ENCODE measurements at regions not wholly inside any gene's neighbourhood (a gene's known extent, or its start where the extent isn't known, plus 50 kb on each side); places are given as distances from the start of the nearest gene placed in this dataset.

DNA sequence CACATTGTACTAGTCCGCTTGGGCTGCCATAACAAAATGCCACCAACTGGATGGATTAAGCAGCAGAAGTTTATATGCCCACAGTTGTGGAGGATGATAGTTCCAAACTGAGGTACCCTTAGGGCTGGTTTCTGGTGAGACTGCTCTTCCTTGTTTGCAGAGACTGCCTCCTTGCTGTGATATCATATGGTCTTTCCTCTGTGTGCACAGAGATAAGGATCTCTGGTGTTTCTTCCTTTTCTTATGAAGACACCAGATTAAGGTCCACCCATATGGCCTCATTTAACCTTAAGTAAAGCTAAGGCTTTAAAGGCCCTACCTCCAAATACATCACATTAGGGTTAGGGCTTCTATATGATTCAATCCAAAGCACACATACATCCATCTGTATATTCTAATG is 738.2 kb upstream of the GCFC2 start:
- no peak for DNase-seq (ENCODE audit: low read depth)
- TF ChIP-seq CTCF (IDR thresholded peaks at IDR 0.05; ENCODE audit: insufficient read depth, low read depth, low read length): no peak

GRCh38 chr2:76447294-76447693 is 736.6 kb upstream of the GCFC2 start:
- DNase-seq (ENCODE audit: low read depth): no peak
- no peak for TF ChIP-seq CTCF (IDR thresholded peaks at IDR 0.05; ENCODE audit: insufficient read depth, low read depth, low read length)
- no peak overlapping the region for H3K4me3 ChIP-seq (ENCODE audit: low read depth, low read length)

More for the DNA sequence above, 738.2 kb upstream of the GCFC2 start:
- no peak overlapping the region for H3K4me3 ChIP-seq (ENCODE audit: low read depth, low read length)

DNA sequence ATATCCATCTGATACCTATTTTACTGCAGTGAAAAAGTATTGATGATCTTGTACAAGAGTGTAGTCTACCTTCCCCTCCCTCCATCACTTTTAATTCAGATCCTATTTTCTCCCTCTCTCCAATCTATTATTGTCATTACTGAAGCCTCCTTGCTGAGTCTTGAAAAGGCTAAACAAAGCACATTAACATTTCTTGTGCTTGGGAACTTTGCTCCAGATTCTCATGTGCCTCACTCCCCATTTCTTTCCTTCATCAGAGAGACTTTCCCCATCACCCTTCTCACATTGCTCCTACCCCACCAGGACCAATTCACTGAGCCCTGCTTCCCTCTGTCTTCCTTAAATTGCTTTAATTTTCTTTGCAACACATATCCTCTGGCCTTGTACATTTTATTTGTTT is 736.2 kb upstream of the GCFC2 start:
- H3K4me3 ChIP-seq (ENCODE audit: low read depth, low read length): no peak overlapping the region
- no peak for DNase-seq (ENCODE audit: low read depth)
- TF ChIP-seq CTCF (IDR thresholded peaks at IDR 0.05; ENCODE audit: insufficient read depth, low read depth, low read length): no peak

DNA sequence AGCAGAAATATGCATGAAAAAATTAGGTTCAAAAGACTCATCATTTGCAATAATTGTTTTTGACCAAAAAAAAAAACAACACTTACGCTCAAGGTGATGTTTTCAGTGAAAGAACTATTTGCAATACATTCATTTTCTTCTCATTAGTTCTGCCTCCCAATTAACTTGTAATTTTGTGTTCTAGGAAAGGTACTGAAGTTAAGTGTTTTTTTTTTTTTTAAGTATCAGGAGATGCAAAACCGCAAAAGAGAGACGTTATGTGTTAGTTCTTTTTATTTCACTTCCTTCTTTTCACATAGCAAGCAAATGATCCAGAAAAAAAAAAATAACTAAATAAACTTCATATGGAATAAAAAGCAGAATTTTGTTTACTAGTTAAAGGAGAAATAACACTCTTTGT is 735.2 kb upstream of the GCFC2 start:
- H3K4me3 ChIP-seq (ENCODE audit: low read depth, low read length): no peak overlapping the region
- no peak for DNase-seq (ENCODE audit: low read depth)
- TF ChIP-seq CTCF (IDR thresholded peaks at IDR 0.05; ENCODE audit: insufficient read depth, low read depth, low read length): no peak

DNA sequence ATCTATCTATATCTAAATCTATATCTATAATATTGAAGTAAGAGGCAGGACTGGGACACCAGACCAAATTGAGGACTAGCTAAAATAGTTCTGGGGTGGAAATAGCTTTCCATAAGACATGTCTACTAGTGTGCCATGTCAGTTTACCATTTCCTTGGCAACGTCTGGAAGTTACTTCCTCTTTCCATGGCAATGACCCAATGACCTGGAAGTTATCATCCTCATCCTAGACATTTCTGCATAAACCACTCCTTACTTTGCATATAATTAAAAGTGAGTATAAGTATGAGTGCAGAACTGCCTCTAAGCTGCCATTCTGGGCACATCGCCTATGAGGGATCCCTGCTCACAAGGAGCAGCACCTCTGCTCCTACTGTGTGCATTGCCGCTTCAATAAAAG is 734.0 kb upstream of the GCFC2 start:
- H3K4me3 ChIP-seq (ENCODE audit: low read depth, low read length): no peak overlapping the region
- no peak for DNase-seq (ENCODE audit: low read depth)
- no peak for TF ChIP-seq CTCF (IDR thresholded peaks at IDR 0.05; ENCODE audit: insufficient read depth, low read depth, low read length)

- no peak for DNase-seq (ENCODE audit: low read depth)
- no peak for TF ChIP-seq CTCF (IDR thresholded peaks at IDR 0.05; ENCODE audit: insufficient read depth, low read depth, low read length)
- H3K4me3 ChIP-seq (ENCODE audit: low read depth, low read length): no peak overlapping the region
Observed at GRCh38 chr2:76437564-76437963, 726.8 kb upstream of the GCFC2 start.

GRCh38 chr2:76429374-76429773 is 718.7 kb upstream of the GCFC2 start:
- DNase-seq (ENCODE audit: low read depth): no peak
- H3K4me3 ChIP-seq (ENCODE audit: low read depth, low read length): no peak overlapping the region
- TF ChIP-seq CTCF (IDR thresholded peaks at IDR 0.05; ENCODE audit: insufficient read depth, low read depth, low read length): no peak
